Heart right ventricle (tissue), 16 donors: ENCODE measurements at regions not wholly inside any gene's neighbourhood (a gene's known extent, or its start where the extent isn't known, plus 50 kb on each side); places are given as distances from the start of the nearest gene placed in this dataset.

ENCODE experiments used
- ATAC-seq, 8 donors: fragments of 200-7000 bp; cut with Tn5 transposase; one replicate each; pipeline ENCODE4 v1.9.1; 2020; ENCODE audit warnings: mild to moderate bottlenecking in 8 of 8, moderate library complexity in 8 of 8, moderate number of reproducible peaks in 1 of 8
- DNase-seq, 2 donors: peaks; one replicate each; pipeline ENCODE4 v3.0.0-alpha.2; 2020
- H3K27ac ChIP-seq, 10 donors: fragments of 200-600 bp; sonication (generic) in 2 of 10; one replicate each; pipeline versions ENCODE4 v1.5.0 to v1.8.0; 2020 to 2022; ENCODE audit warnings: mild to moderate bottlenecking in 3 of 10
- H3K27me3 ChIP-seq, 7 donors: fragments of 200-600 bp; one replicate each; pipeline ENCODE4 v1.8.0; 2021 to 2022; ENCODE audit warnings: mild to moderate bottlenecking in 2 of 7
- H3K36me3 ChIP-seq, 9 donors: fragments of 200-600 bp; sonication (generic) in 1 of 9; one replicate each; pipeline versions ENCODE4 v1.5.0 to v1.8.0; 2020 to 2022; ENCODE audit warnings: mild to moderate bottlenecking in 2 of 9
- H3K4me1 ChIP-seq, 9 donors: fragments of 200-600 bp; sonication (generic) in 1 of 9; one replicate each; pipeline versions ENCODE4 v1.5.0 to v1.8.0; 2020 to 2022; ENCODE audit warnings: mild to moderate bottlenecking in 4 of 9
- H3K4me3 ChIP-seq, 10 donors: fragments of 200-600 bp; sonication (generic) in 2 of 10; one replicate each; pipeline versions ENCODE4 v1.5.0 to v1.8.0; 2020 to 2022; ENCODE audit warnings: mild to moderate bottlenecking in 7 of 10, moderate library complexity in 2 of 10
- H3K9me3 ChIP-seq, 11 donors: fragments of 200-600 bp in 10 of 11; sonication (generic) in 2 of 11; one replicate each; pipeline versions ENCODE4 v1.5.0 to v1.8.0; 2013 to 2022; ENCODE audit warnings: mild to moderate bottlenecking in 2 of 11, control low read depth in 1 of 11, moderate library complexity in 1 of 11
- whole genome bisulfite sequencing, 2 donors: extraction: QIAGEN DNeasy Blood & Tissue Kit; methylation state at CpG; one replicate each; pipeline ENCODE4 v1.1.7; 2013; ENCODE audit warnings: inconsistent platforms in 1 of 2; 5-methylcytosine and 5-hydroxymethylcytosine counted together
- intact Hi-C, 10 donors: fragments of 100-400 bp; cut with DNase I; formaldehyde crosslinking; loops; one replicate each; pipeline versions ENCODE4 v1.11.1 to v1.14.2; 2022
- TF ChIP-seq, protein P1 (sequence below), 9 donors: fragments of 200-600 bp; sonication (generic) in 2 of 9; IDR thresholded peaks; one replicate each; pipeline versions ENCODE4 v1.5.0 to v1.8.0; 2021 to 2022; ENCODE audit warnings: antibody characterized with exemption in 9 of 9, mild to moderate bottlenecking in 5 of 9, moderate library complexity in 1 of 9
- donor health status: Arrhythmogenic right ventricular cardiomyopathy.
- donor health status: ischemic (EF 13 %, LVEDD 7.1; RV severe dilation, severe dysfunction).
- donor health status: healthy with polysubstance abuse.
- donor health status: DM: no; HTN: yes; CAD: no.
- donor health status: DM: no; HTN: no; CAD: no.
- donor health status: ischemic (EF 25% LVEDD 6.9; RV normal size, moderate dysfunction).
- donor health status: ischemic (EF 25% LVEDD 5.7; RV mildly dilated, moderate dysfunction).
- donor health status: healthy.
- donor health status: DM: yes; HTN: yes; CAD: no.
- donor health status: Ischemic cardiomyopathy.
- donor health status: ischemic (EF 35%, LVEDD 5.7; RV mildly dilated, moderate dysfunction).
- donor health status: nonischemic (EF 11% LVEDD 7.7; RV severe dilation, severe dysfunction).
- donor health status: DM: yes; HTN: yes; CAD: no.
- donor health status: PGD.
- donor health status: ischemic (EF 29% LVEDD 5.4; RV normal size, mild dysfunction).
- donor health status: nonischemic (EF 23%, LVEDD 6.1; RV moderate dilation, normal function).

DNA sequence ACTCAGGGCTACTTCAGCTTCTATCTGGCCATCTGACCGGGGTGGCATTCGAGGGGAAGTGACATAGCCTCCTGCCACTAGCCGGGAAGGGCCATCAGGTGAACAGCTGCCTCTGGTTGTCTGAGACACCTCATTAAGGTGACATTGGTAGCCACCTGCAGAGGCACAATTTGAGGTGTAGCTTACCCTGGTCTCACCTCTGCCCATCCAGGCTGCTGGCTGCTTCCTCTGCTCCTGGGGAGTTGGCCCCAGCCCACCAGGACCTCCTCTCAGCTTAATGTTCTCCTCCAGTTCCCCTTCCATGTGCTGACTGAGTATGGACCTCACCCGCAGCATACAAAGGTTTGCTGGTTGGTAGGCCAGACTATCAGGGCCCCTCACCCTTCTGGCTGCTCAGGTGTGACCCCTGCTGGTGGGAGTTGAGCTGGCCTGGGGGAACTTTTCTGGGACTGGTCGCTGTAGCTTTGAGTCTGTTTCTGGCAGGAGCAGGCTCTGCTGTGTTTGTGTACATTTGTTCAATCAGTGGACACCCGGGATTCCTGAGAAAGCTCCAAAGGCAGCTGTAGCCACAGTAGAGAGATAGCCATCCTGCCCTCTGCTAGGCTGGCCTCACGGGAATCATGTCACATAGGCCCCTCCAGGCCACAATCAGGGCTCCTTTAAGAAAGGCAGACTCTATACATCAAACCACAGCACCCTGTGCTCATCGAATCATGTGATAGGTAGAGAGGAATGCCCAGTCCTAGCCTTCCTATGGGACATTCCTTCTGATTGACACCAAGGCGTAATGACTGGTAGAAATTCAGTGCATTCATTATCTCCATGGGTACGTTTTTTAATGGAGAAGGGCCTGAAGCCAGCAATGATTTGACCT is 295.1 kb upstream of the PLET1 start:
- H3K4me1 ChIP-seq, result peaks cover 0 to 6% (median 0%) of the 10 kb centered on the region in 9 donors
- H3K27me3 ChIP-seq, result peaks cover 0 to 4% (median 0%) of the 10 kb centered on the region in 7 donors
- ATAC-seq (peak; percentile 71 to 83 (median 78)), DNase-seq (peak; percentile 47 to 63)
- TF ChIP-seq, protein P1, sequence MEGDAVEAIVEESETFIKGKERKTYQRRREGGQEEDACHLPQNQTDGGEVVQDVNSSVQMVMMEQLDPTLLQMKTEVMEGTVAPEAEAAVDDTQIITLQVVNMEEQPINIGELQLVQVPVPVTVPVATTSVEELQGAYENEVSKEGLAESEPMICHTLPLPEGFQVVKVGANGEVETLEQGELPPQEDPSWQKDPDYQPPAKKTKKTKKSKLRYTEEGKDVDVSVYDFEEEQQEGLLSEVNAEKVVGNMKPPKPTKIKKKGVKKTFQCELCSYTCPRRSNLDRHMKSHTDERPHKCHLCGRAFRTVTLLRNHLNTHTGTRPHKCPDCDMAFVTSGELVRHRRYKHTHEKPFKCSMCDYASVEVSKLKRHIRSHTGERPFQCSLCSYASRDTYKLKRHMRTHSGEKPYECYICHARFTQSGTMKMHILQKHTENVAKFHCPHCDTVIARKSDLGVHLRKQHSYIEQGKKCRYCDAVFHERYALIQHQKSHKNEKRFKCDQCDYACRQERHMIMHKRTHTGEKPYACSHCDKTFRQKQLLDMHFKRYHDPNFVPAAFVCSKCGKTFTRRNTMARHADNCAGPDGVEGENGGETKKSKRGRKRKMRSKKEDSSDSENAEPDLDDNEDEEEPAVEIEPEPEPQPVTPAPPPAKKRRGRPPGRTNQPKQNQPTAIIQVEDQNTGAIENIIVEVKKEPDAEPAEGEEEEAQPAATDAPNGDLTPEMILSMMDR (IDR thresholded peaks at IDR 0.05), result peak; percentile 38 to 75 (median 67)
- H3K27ac ChIP-seq, result no peak overlapping the region
- no peak overlapping the region for H3K4me3 ChIP-seq
- WGBS, 2 donors, result 60 to 70% methylated on average over 10 of the region's 10 CpGs
- H3K9me3 ChIP-seq, result no peaks in the 10 kb centered on the region
- no peaks in the 10 kb centered on the region for H3K36me3 ChIP-seq
- intact Hi-C loops, result loop anchor here in 9 of 10 donors (1.0 to 10.0 kb wide), 6 partner anchors 263 to 341 kb away; no protein-coding TSS in a partner anchor

DNA sequence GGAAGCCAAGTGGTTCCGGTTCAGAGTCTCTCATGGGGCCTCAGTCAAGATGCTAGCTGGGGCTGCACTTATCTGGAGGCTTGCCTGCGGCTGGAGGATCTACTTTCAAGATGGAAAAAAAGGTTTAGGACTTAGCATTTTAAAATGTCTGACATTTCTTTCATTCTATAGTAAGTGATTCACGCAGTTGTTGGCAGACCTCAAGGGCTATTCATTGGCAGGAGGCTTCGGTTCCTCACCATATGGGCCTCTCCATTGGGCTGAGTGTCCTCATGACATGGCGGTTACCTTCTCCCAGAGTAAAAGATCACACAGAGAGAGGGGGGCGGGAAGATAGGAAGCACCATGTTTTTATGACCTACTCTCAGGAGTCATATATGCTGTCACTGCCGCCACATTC is 298.0 kb upstream of the PLET1 start:
- H3K4me3 ChIP-seq, result no peak overlapping the region
- no peak for ATAC-seq
- no peak for DNase-seq
- WGBS, 2 donors, result 69 to 82% methylated on average over 7 of the region's 7 CpGs
- H3K4me1 ChIP-seq, result peaks cover 0 to 13% (median 3%) of the 10 kb centered on the region in 9 donors
- H3K27me3 ChIP-seq, result no peaks in the 10 kb centered on the region
- intact Hi-C loops, result loop anchor here in 5 of 10 donors (2.0 to 10.0 kb wide), 5 partner anchors 68 to 344 kb away; no protein-coding TSS in a partner anchor
- TF ChIP-seq, protein P1 (IDR thresholded peaks at IDR 0.05), result no peak
- no peaks in the 10 kb centered on the region for H3K9me3 ChIP-seq
- no peak overlapping the region for H3K27ac ChIP-seq
- H3K36me3 ChIP-seq, result no peaks in the 10 kb centered on the region

DNA sequence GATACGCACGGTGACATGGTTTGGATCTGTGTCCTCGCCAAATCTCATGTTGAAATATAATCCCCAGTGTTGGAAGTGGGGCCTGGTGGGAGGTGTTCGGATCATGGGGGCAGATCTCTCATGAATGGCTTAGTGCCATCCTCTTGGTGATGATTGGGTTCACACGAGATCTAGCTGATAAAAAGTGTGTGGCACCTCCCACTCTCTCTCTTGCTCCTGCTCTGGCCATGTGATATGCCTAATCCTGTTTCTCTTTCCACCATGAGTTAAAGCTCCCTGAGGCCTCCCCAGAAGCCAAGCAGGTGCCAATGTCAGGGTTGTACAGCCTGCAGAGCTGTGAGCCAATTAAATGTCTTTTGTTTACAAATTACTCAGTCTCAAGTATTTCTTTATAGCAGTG is 303.1 kb upstream of the PLET1 start:
- H3K27ac ChIP-seq, result peak overlapping the region in 9 of 10 donors; percentile 27 to 78 (median 68)
- no peak overlapping the region for H3K4me3 ChIP-seq
- peaks cover 3 to 26% (median 11%) of the 10 kb centered on the region in 9 donors for H3K4me1 ChIP-seq
- no peaks in the 10 kb centered on the region for H3K27me3 ChIP-seq
- intact Hi-C loops, result no loop called here
- peak in 4 of 8 donors; percentile 10 to 50 (median 16) for ATAC-seq
- H3K36me3 ChIP-seq, result no peaks in the 10 kb centered on the region
- TF ChIP-seq, protein P1 (IDR thresholded peaks at IDR 0.05), result no peak
- 59 to 78% methylated on average over 5 of the region's 5 CpGs for WGBS, 2 donors
- no peaks in the 10 kb centered on the region for H3K9me3 ChIP-seq
- DNase-seq, result no peak

DNA sequence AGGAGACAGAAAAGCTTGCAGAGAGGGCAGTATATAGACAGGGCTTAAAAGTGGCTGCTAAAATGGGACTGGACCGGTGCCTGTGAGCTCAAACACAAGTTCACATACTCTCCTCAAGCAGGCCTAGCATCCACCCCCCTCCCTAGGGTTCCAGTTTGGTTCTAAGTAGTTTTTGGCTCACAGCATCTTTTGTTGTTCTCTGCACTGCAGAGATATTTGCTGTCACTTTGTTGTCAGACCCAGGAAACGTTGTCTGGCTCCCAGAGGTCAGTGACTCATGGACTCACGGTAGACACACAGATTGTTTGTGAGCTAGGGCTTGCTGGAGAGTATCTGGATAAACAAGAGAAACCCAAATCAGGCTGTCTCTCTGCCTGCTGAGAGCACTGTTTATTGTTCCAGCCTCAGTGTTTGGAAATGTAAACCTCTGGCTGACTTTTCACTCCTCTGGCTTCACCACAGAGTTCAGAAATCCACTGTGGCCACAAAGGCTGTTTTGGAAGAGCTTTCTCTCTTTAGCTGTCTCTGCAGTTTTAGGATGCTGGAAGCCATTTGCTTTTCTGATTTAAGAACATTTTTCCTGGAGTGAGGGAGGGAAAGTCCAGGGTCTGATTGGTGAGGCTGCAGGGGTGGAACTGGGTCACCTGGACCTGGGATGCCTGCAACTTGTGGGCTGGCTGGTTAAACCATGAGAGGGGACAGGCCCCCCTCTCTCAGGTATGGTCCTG is 303.7 kb upstream of the PLET1 start:
- H3K9me3 ChIP-seq, result no peaks in the 10 kb centered on the region
- DNase-seq (peak; percentile 18 to 22), ATAC-seq (peak; percentile 55 to 94 (median 84))
- peak overlapping the region; percentile 39 to 78 (median 68) for H3K27ac ChIP-seq
- TF ChIP-seq, protein P1 (IDR thresholded peaks at IDR 0.05), result no peak
- peaks cover 3 to 26% (median 11%) of the 10 kb centered on the region in 9 donors for H3K4me1 ChIP-seq
- H3K4me3 ChIP-seq, result no peak overlapping the region
- H3K27me3 ChIP-seq, result no peaks in the 10 kb centered on the region
- H3K36me3 ChIP-seq, result no peaks in the 10 kb centered on the region
- 16 to 20% methylated on average over 3 of the region's 3 CpGs for WGBS, 2 donors
- intact Hi-C loops, result no loop called here
